Suprapubic skin (tissue), 4 donors: ENCODE measurements at regions not wholly inside any gene's neighbourhood (a gene's known extent, or its start where the extent isn't known, plus 50 kb on each side); places are given as distances from the start of the nearest gene placed in this dataset.

ENCODE experiments used
- DNase-seq, 2 donors: peaks; one replicate each; pipeline ENCODE4 v3.0.0-alpha.2; 2019; ENCODE audit warnings: low spot score in 2 of 2
- H3K27ac ChIP-seq: fragments of 200-600 bp; sonication (generic); one replicate; pipeline ENCODE4 v1.5.1; 2019
- H3K27me3 ChIP-seq: fragments of 200-600 bp; sonication (generic); one replicate; pipeline ENCODE4 v1.5.1; 2019
- H3K36me3 ChIP-seq: fragments of 200-600 bp; sonication (generic); one replicate; pipeline ENCODE4 v1.5.1; 2019
- H3K4me1 ChIP-seq: fragments of 200-600 bp; sonication (generic); one replicate; pipeline ENCODE4 v1.5.1; 2019
- H3K4me3 ChIP-seq: fragments of 200-600 bp; sonication (generic); one replicate; pipeline ENCODE4 v1.5.1; 2019; ENCODE audit warnings: mild to moderate bottlenecking
- H3K9me3 ChIP-seq: fragments of 200-600 bp; sonication (generic); one replicate; pipeline ENCODE4 v1.5.1; 2019
- EP300 ChIP-seq: sonication (generic); formaldehyde crosslinking; IDR thresholded peaks from one replicate; pipeline ENCODE4 v1.6.1; 2017; ENCODE audit warnings: antibody characterized with exemption
- POLR2A ChIP-seq, 2 donors: fragments of 450-650 bp; IDR thresholded peaks; one replicate each; pipeline ENCODE4 v1.6.1; 2017; ENCODE audit warnings: antibody characterized with exemption in 2 of 2, mild to moderate bottlenecking in 2 of 2, moderate library complexity in 2 of 2
- POLR2AphosphoS5 ChIP-seq, 3 donors: sonication (generic); formaldehyde crosslinking; IDR thresholded peaks; one replicate each; pipeline ENCODE4 v1.6.1; 2017; ENCODE audit warnings: antibody characterized with exemption in 3 of 3
- WGBS: methylation state at CpG from one replicate; pipeline ENCODE4 v1.1.5; 2018; 5-methylcytosine and 5-hydroxymethylcytosine counted together
- TF ChIP-seq, protein P1 (sequence below), 2 donors: fragments of 200-600 bp in 1 of 2; fragments of 450-650 bp in 1 of 2; sonication (generic) in 1 of 2; IDR thresholded peaks; one replicate each; pipeline ENCODE4 v1.5.1; 2016 to 2019; ENCODE audit warnings: antibody characterized with exemption in 2 of 2, mild to moderate bottlenecking in 1 of 2, moderate library complexity in 1 of 2

DNA sequence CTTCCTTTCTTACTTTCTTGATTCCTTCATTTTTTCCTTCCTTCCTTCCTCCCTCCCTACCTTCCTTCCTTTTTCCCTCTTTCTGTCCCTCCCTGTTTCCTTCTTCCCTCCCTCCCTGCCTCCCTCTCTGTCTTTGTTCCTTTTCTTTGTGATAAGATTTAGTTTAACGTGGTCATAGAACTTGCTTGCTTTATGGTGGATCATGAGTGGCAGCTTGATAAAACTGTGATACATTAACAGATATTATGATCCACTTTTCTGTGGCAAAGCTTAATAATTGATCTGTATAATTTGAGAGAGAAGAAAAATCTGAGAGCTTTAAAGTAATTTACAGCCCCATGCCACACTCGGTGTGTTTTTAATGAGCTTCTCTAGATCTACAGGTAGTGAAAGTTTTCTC is 280.5 kb downstream of the RNF144B start:
- no peak for TF ChIP-seq EP300
- TF ChIP-seq, protein P1, sequence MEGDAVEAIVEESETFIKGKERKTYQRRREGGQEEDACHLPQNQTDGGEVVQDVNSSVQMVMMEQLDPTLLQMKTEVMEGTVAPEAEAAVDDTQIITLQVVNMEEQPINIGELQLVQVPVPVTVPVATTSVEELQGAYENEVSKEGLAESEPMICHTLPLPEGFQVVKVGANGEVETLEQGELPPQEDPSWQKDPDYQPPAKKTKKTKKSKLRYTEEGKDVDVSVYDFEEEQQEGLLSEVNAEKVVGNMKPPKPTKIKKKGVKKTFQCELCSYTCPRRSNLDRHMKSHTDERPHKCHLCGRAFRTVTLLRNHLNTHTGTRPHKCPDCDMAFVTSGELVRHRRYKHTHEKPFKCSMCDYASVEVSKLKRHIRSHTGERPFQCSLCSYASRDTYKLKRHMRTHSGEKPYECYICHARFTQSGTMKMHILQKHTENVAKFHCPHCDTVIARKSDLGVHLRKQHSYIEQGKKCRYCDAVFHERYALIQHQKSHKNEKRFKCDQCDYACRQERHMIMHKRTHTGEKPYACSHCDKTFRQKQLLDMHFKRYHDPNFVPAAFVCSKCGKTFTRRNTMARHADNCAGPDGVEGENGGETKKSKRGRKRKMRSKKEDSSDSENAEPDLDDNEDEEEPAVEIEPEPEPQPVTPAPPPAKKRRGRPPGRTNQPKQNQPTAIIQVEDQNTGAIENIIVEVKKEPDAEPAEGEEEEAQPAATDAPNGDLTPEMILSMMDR (IDR thresholded peaks at IDR 0.05): no peak
- no peak for TF ChIP-seq POLR2AphosphoS5 (IDR thresholded peaks at IDR 0.05)
- no peak for TF ChIP-seq POLR2A (IDR thresholded peaks at IDR 0.05)
- H3K36me3 ChIP-seq: no peaks in the 10 kb centered on the region
- 53% methylated on average over 2 of the region's 2 CpGs for WGBS
- no peak for DNase-seq
- no peaks in the 10 kb centered on the region for H3K27me3 ChIP-seq
- H3K4me3 ChIP-seq: no peak overlapping the region
- H3K4me1 ChIP-seq: no peaks in the 10 kb centered on the region
- H3K9me3 ChIP-seq: no peaks in the 10 kb centered on the region
- H3K27ac ChIP-seq: no peak overlapping the region

DNA sequence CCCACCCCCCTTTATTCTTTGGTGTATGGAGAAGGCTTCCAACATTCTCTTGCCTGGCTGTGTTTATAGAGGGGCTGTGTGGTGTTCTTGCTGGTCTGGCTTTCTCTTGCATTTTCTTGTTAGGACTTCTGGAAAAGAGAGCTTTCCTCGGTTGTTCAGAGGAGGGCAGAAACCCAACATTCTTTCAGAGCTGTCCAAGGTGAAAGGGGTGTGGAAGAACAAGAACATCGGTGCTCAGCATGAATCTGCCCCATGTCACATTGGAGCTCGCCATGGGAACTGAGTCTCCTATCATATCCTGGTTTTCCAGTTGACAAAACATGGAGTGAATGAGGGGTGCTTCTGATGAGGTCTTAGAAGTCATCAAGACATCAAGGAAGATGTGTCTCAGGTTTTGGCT is 281.8 kb downstream of the RNF144B start:
- Histone ChIP-seq H3K4me3 (no peak overlapping the region), H3K4me1 (no peaks in the 10 kb centered on the region), H3K9me3 (no peaks in the 10 kb centered on the region), H3K36me3 (no peaks in the 10 kb centered on the region), H3K27ac (no peak overlapping the region), H3K27me3 (no peaks in the 10 kb centered on the region)
- 65% methylated on average over 3 of the region's 3 CpGs for WGBS
- TF ChIP-seq, protein P1 (IDR thresholded peaks at IDR 0.05): no peak
- no peak for TF ChIP-seq POLR2A (IDR thresholded peaks at IDR 0.05)
- no peak for TF ChIP-seq POLR2AphosphoS5 (IDR thresholded peaks at IDR 0.05)
- no peak for TF ChIP-seq EP300
- no peak for DNase-seq

DNA sequence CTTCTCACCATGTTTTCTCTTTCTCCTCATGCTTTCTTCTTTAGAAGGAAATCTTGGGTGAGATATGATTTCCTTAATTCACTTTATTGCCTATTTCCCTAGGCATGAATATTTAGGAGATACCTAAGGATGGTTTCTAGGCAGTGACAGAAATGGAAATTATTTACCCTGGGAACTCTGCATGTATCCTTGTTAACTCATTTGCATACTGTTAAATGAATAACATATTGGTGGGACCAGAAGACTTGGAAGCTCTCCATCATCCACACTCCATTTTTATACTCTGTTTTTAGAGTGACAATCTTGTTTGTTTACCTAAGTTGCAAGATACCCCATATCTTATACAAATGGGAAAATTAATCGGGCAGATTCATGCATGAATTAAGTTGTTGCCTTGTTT is 285.7 kb downstream of the RNF144B start:
- Histone ChIP-seq H3K4me1 (no peaks in the 10 kb centered on the region), H3K9me3 (no peaks in the 10 kb centered on the region), H3K27me3 (no peaks in the 10 kb centered on the region), H3K27ac (no peak overlapping the region), H3K36me3 (no peaks in the 10 kb centered on the region), H3K4me3 (no peak overlapping the region)
- WGBS: 96% methylated on average over 1 of the region's 1 CpG
- TF ChIP-seq EP300 (no peak), POLR2AphosphoS5 (IDR thresholded peaks at IDR 0.05) (no peak), POLR2A (IDR thresholded peaks at IDR 0.05) (no peak)
- TF ChIP-seq, protein P1 (IDR thresholded peaks at IDR 0.05): no peak
- no peak for DNase-seq

DNA sequence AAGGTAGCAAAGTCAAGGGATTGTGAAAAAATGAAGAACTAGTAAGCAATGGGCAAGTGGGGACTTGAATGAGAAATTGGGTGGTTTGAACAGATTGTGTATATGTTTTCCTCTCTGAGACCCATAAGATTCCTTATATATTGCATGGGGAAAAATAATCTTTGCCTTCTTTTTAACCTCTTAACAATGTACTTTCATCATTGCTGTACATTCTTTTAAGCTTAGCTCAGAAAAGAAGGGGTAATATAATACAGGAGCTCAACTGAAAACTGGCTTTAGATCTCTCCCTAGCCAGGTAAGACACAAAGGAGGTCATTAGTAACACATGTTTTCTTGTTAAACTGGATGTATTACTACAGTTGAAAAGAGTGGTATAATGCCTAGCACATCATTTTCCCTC is 287.2 kb downstream of the RNF144B start:
- Histone ChIP-seq H3K27ac (no peak overlapping the region), H3K4me3 (no peak overlapping the region), H3K9me3 (no peaks in the 10 kb centered on the region), H3K36me3 (no peaks in the 10 kb centered on the region), H3K27me3 (no peaks in the 10 kb centered on the region), H3K4me1 (no peaks in the 10 kb centered on the region)
- TF ChIP-seq POLR2A (IDR thresholded peaks at IDR 0.05): no peak
- TF ChIP-seq, protein P1 (IDR thresholded peaks at IDR 0.05): no peak
- no peak for DNase-seq

DNA sequence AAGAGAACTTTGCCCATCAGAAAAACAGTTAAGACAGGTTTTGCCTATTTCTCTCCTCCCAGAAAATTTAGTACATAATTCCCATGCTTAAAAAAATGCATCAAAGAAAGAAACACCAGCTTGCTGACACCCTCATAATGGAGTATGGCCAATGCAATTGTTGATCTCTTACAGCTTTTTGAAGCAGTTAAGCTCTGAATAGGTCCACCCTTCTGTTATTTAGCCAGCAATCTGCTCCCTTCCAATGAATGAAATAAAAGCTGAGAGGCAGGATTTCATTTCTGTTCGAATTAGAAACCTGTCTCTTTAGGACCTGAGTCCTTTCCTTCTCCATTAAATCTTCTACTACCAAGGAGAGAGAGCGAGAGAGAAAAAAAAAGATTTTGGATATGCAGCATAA is 288.7 kb downstream of the RNF144B start:
- H3K36me3 ChIP-seq: no peaks in the 10 kb centered on the region
- no peaks in the 10 kb centered on the region for H3K27me3 ChIP-seq
- WGBS: 66% methylated on average over 2 of the region's 2 CpGs
- no peaks in the 10 kb centered on the region for H3K9me3 ChIP-seq
- H3K4me3 ChIP-seq: no peak overlapping the region
- no peaks in the 10 kb centered on the region for H3K4me1 ChIP-seq
- no peak overlapping the region for H3K27ac ChIP-seq
- no peak for TF ChIP-seq POLR2AphosphoS5 (IDR thresholded peaks at IDR 0.05)
- TF ChIP-seq, protein P1 (IDR thresholded peaks at IDR 0.05): no peak
- no peak for DNase-seq
